RCC 7860 (cell line): ENCODE measurements at regions not wholly inside any gene's neighbourhood (a gene's known extent, or its start where the extent isn't known, plus 50 kb on each side); places are given as distances from the start of the nearest gene placed in this dataset.
A peak's percentile ranks its signal among the peaks of the same experiment; 100 is the strongest.

Experiments
- DNase-seq: peaks from one replicate; pipeline ENCODE4 v3.0.0-alpha.2; 2015; ENCODE audit warnings: low spot score
- FAIRE-seq: peaks from 2 replicates; lab custom pipeline; 2012; peaks lifted over from hg19 to GRCh38; lab: Jason Lieb, UNC

DNA sequence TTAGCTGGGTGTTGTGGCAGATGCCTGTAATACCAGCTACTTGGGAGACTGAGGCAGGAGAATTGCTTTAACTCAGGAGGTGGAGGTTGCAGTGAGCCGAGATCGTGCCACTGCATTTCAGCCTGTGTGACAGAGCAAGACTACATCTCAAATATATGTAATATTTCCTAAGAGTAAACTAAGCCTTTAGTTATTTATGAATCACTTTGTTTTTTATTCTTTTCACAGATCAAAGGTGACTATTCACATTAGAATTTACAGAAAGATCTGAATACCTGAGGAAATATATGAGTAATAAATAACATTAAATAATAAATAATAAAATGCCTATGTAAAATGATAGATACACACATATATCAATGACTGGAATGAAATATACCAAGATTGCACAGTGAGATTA lies 630.8 kb upstream of the IMPG1 start:
- DNase-seq (no peak), FAIRE-seq (no peak)

GRCh38 chr6:76702187-76702586 lies 629.7 kb upstream of the IMPG1 start:
- no peak for DNase-seq
- FAIRE-seq: no peak

DNA sequence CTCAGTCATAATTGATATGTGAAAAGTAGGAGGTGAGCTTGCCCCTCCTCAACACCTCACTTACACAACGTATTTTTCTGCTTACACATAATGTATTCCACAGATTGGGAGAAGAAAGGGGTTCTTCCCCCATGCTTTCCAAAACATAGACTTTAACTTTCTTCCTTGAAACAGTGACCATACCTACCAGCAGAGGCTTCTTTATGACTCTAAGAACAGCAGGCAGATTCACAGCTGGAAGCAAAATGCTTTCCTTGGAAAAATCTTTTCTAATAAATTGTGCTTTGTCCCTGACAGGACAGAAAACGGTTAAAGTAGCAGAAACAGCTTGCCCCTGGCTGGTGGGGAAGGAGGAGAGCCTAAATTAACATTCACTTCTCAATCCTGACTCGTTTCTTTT lies 629.1 kb upstream of the IMPG1 start:
- no peak for DNase-seq

GRCh38 chr6:76697585-76697984 lies 625.1 kb upstream of the IMPG1 start:
- DNase-seq: no peak
- no peak for FAIRE-seq

More for the DNA sequence above, 629.1 kb upstream of the IMPG1 start:
- FAIRE-seq: no peak

DNA sequence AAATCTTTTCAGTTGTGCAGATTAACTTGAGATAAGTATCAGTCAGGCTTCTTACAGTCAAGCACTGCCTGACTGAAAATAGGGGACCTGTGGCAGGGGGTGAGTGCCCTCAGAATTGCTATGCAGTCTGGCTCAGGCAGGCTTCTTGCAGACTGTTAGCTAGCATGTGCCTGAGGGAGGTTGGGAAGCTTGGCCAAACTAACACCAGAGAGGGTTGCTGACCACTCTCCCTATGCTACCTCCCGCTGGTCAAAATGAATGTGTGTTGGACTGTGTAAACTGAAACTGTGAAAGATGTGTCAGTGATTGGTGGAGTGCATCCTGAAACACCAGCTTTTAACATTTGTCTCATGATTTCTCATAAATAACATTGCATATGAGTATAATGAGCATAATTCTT lies 622.3 kb upstream of the IMPG1 start:
- DNase-seq (no peak), FAIRE-seq (no peak)

DNA sequence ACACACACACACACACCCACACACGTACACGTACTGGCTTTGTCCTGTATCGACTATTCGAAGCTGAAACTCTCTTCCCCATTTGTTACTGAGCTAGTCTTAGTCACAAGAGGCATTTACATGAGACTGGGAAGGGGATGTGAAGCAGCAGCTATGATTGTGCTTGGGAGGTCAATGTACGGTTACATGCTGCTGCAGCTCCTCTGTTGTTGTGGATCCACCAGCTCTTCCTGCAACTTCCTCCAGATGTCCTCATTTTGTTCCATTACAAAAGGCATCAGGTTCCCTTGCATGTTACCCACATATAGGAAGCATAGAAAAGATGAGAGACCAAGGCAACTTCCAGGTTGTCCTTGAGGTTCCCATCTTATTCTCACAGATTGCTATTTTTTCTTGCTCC lies 612.4 kb upstream of the IMPG1 start:
- FAIRE-seq (no peak), DNase-seq (no peak)

GRCh38 chr6:76683985-76684384 lies 611.5 kb upstream of the IMPG1 start:
- no peak for DNase-seq
- FAIRE-seq: no peak

GRCh38 chr6:76682842-76683241 lies 610.4 kb upstream of the IMPG1 start:
- DNase-seq: no peak
- FAIRE-seq: peak; percentile 77

DNA sequence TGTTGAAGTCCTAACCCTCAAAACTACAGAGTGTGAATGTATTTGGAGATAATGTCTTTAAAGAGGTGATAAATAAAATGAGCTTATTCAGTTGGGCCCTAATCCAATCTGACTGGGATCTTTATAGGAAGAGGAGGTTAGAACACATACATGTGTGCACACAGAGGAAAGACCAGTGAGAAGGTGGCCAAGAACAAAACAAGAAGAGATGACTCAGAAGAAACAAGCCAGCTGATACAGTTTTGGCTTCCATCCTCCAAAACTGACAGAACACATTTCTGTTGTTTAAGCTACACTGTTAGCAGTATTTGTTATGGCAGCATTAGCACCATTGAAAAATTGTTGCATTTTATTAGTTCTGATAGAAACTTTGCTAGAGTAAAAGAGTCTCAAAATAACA lies 609.3 kb upstream of the IMPG1 start:
- FAIRE-seq: no peak
- DNase-seq: no peak

DNA sequence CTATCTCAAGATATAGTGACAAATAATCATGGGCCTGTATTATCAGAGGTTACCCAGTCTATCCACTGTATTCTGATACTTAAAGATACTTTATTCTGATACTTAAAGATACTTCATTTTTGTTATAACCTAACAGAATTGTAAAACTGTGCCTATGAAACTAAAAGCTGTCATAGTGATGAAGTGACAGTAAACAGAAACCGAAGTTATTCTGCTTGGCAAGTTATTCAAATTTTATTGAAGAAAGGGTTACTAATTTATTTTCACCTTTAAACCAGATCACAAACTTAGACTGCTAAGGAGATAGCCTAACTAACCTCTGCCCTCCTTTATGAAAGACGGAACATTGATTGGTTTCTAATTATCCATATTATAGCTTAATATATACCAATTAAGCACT lies 604.6 kb upstream of the IMPG1 start:
- FAIRE-seq (no peak), DNase-seq (no peak)

DNA sequence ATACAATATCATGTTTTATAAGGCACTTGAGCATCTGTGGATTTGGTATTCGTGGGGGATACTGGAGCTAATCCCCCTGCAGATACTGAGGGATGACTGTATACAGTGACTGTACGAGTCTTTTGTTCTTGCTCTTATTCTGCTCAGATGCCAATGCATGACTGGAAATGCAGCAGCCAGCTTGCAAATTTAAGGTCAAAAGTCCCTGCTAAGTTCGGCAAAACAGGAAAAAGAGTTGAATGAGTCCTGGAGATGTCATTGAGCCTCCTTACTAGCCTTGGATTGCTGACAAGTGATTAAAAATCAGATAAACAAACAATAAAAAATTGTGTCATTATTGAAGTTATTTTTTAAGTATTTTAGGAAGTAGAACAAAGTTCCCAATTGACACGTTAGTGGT lies 599.3 kb upstream of the IMPG1 start:
- FAIRE-seq (no peak), DNase-seq (no peak)

- DNase-seq (no peak), FAIRE-seq (no peak)
These were observed 571.8 kb upstream of the IMPG1 start for GRCh38 chr6:76644231-76644630.

DNA sequence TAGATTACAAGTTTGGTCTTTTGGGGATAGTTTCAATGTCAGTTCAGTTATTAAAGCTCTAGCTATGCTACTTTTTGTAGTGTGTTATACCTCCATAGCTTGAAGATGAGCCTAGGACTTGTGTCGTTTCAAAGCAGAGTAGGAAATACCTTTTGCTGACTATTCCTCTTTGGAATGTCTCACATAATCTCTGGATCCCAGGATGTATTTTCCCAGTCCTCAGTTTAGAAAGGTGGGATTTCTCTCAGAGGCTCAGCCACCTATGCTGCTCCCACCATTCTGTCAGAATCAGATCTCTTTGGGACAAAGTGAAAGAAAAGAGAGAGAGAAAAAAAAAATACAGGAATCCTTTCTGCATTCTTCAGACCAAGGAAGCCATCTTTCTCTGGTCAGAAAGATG lies 567.5 kb upstream of the IMPG1 start:
- no peak for FAIRE-seq
- DNase-seq: no peak

DNA sequence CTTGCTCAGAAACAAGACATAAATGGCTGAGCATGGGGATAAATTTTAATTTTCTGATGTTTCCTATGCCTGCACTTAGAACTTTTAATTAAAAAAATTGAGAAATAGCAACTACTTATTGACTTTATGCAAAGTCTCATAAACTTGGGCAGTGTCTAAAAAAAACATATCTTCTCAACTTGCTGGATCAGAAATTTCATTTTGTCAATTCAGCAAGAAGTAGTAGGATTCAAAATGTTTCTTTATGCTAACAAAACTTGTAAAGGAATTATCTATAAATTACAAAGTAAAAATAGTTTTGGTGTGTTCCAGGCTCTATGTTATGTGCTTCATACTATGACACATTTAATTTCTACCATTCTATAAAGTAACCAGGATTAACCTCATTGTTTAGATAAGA lies 562.2 kb upstream of the IMPG1 start:
- FAIRE-seq: no peak
- no peak for DNase-seq

DNA sequence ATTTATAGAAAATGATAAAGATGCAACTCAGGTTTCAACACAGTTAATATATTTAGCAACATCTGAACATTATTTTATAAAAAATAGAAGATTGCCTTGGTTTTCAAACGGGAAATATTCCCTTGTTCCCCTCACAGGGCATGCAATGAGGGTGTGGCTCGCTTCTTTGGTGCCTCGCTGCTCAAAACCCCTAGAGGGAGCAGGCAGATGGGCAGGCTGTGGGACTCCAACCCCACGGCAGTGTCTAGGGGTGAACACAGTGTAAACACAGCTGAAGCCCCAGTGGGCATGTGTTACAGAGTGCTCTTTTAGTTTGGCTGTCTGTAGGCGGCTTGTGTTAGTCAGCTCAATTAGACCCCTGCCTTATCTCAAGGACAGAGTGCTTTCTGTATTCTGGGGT lies 560.8 kb upstream of the IMPG1 start:
- no peak for DNase-seq
- FAIRE-seq: no peak

GRCh38 chr6:76631622-76632021 lies 559.2 kb upstream of the IMPG1 start:
- FAIRE-seq (no peak), DNase-seq (no peak)

DNA sequence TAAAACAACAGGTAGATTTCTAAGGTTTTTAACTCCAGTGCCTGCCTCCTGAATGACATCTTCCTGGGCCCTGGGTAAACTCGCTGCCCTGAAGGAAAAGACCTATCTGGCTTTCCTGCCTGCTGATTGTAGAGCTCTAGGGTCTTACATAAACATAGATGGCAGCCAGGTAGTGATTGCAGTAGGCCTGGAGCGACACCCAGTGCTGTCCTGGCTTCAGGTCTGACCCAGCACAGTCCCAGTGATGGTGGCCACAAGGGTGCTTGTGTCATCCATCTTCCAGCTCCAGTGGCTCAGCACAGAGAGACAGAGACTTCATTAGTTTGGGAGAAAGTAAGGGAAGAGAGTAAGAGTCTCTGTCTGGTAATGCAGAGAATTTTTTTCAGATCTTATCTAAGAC lies 542.9 kb upstream of the IMPG1 start:
- no peak for FAIRE-seq
- DNase-seq: no peak

GRCh38 chr6:76612954-76613353 lies 540.5 kb upstream of the IMPG1 start:
- FAIRE-seq (no peak), DNase-seq (no peak)

GRCh38 chr6:76609160-76609559 lies 536.7 kb upstream of the IMPG1 start:
- no peak for FAIRE-seq
- no peak for DNase-seq

GRCh38 chr6:76594109-76594508 lies 521.6 kb upstream of the IMPG1 start:
- DNase-seq (no peak), FAIRE-seq (no peak)

DNA sequence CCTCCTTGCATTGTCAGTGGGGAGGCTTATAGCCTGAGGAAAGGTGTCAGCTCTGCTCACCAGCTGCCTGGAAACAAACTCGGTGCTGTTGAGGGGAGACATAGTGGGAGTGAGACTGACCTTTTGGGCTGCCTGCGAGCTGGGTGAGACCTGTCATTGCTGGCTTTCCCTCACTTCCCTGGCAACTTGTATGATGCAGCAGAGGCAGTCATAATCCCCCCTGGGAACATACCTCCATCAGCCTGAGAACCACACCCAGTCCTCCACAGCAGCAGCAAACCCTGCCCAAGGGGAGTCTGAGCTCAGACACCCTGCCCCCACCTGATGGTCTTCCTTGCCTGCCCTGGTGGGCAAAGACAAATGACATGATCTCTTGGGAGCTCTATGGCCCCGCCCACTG lies 521.2 kb upstream of the IMPG1 start:
- no peak for FAIRE-seq
- DNase-seq: no peak

GRCh38 chr6:76592566-76592965 lies 520.1 kb upstream of the IMPG1 start:
- DNase-seq: no peak
- no peak for FAIRE-seq

DNA sequence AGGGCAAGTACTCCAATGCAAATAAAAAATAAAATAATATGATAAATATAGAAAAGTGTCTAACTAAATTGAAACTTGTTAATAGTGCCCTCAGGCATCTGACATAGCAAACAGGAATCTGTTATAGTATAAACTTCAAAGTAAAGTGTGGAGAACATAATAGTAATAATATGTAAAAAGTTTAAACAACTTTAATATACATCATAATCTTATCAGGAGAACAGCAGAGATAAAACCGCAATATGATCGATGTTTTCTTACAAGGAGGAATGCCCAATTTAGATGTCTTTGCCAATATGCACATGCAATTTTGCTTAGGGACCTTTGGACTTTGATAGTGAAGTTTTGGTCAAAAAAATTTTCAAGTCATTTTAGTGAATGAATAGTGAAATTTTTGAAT lies 514.8 kb upstream of the IMPG1 start:
- DNase-seq (no peak), FAIRE-seq (no peak)

DNA sequence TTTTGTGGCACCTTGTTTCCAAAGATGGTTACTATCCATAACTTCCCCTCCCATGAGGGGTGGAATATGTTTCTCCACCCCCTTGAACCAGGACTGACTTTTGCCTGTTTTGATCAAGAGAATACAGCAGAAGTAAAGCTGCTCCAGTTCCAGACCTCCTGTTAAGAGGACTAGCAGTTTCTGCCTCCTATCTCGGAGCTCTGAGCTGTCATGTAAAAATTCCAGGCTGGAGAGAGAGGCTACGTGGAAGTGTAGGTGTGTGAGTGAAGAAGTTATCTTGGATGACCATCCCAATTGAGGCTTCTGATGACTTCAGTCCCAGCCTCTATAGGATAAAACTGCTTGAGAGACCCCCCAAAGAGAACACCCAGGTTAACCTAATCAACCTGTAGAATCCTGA lies 511.7 kb upstream of the IMPG1 start:
- FAIRE-seq: no peak
- DNase-seq: no peak
